ENCODE measurements at regions not wholly inside any gene's neighbourhood (a gene's known extent, or its start where the extent isn't known, plus 50 kb on each side); places are given as distances from the start of the nearest gene placed in this dataset.

GRCh38 chr15:47273864-47274263 is 443.4 kb upstream of the SEMA6D start:
- no peaks in the 10 kb centered on the region for H3K9me3 ChIP-seq (ENCODE audit: control extremely low read depth in 1 of 3, control insufficient read depth in 2 of 3, insufficient read depth in 1 of 3, low read length in 2 of 3)
- H3K27me3 ChIP-seq (replicated peaks in 1 of 4; ENCODE audit: control extremely low read depth in 1 of 4, control insufficient read depth in 3 of 4, insufficient read depth in 4 of 4, low read length in 3 of 4): no peaks in the 10 kb centered on the region
- POLR2A ChIA-PET: no interaction called here
- no peak overlapping the region for H3K4me3 Mint-ChIP-seq
- H3K27me3 Mint-ChIP-seq: no peaks in the 10 kb centered on the region
- H4K20me1 ChIP-seq (ENCODE audit: control insufficient read depth, insufficient read depth, low read length, poor library complexity, severe bottlenecking): no peaks in the 10 kb centered on the region
- H3K36me3 ChIP-seq (replicated peaks in 1 of 2; ENCODE audit: control extremely low read depth in 1 of 2, control insufficient read depth in 1 of 2, extremely low read depth in 1 of 2, insufficient read depth in 2 of 2, low read length in 1 of 2): no peaks in the 10 kb centered on the region
- no peak overlapping the region for H2AFZ ChIP-seq (ENCODE audit: insufficient read depth, low read depth, low read length, poor library complexity, severe bottlenecking)
- H3K9ac ChIP-seq (ENCODE audit: low read length): no peak overlapping the region
- no peaks in the 10 kb centered on the region for H3K4me1 Mint-ChIP-seq
- no peak overlapping the region for H3K4me3 ChIP-seq (ENCODE audit: control extremely low read depth in 1 of 5, extremely low read depth in 1 of 5, insufficient read depth in 1 of 5, low read depth in 2 of 5, low read length in 4 of 5)
- CTCF ChIA-PET: no interaction called here
- WGBS (ENCODE audit: insufficient coverage): no CpG with 5 or more reads among the region's 3 CpGs
- intact Hi-C loops (cut with micrococcal nuclease): no loop called here
- no peaks in the 10 kb centered on the region for H3K4me1 ChIP-seq (ENCODE audit: control insufficient read depth in 2 of 2, insufficient read depth in 2 of 2, low read length in 2 of 2)
- DNase-seq: no peak
- H3K4me2 ChIP-seq (replicated peaks; ENCODE audit: low read depth, low read length, poor library complexity, severe bottlenecking): no peak overlapping the region
- no peak overlapping the region for H3K27ac Mint-ChIP-seq
- no peak for TF ChIP-seq EZH2 (IDR thresholded peaks at IDR 0.05; ENCODE audit: borderline replicate concordance, insufficient read depth, low read depth, low read length, poor library complexity, severe bottlenecking)
- TF ChIP-seq, protein P1, sequence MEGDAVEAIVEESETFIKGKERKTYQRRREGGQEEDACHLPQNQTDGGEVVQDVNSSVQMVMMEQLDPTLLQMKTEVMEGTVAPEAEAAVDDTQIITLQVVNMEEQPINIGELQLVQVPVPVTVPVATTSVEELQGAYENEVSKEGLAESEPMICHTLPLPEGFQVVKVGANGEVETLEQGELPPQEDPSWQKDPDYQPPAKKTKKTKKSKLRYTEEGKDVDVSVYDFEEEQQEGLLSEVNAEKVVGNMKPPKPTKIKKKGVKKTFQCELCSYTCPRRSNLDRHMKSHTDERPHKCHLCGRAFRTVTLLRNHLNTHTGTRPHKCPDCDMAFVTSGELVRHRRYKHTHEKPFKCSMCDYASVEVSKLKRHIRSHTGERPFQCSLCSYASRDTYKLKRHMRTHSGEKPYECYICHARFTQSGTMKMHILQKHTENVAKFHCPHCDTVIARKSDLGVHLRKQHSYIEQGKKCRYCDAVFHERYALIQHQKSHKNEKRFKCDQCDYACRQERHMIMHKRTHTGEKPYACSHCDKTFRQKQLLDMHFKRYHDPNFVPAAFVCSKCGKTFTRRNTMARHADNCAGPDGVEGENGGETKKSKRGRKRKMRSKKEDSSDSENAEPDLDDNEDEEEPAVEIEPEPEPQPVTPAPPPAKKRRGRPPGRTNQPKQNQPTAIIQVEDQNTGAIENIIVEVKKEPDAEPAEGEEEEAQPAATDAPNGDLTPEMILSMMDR (IDR thresholded peaks at IDR 0.05): no peak
- H3K79me2 ChIP-seq (ENCODE audit: control insufficient read depth, insufficient read depth, low read length): no peaks in the 10 kb centered on the region
- H3K9me3 Mint-ChIP-seq (ENCODE audit: insufficient read depth): peaks cover 5% of the 10 kb centered on the region
- no peak for ATAC-seq (ENCODE audit: low read depth)
- no peak overlapping the region for H3K27ac ChIP-seq (ENCODE audit: low read length in 2 of 2)

DNA sequence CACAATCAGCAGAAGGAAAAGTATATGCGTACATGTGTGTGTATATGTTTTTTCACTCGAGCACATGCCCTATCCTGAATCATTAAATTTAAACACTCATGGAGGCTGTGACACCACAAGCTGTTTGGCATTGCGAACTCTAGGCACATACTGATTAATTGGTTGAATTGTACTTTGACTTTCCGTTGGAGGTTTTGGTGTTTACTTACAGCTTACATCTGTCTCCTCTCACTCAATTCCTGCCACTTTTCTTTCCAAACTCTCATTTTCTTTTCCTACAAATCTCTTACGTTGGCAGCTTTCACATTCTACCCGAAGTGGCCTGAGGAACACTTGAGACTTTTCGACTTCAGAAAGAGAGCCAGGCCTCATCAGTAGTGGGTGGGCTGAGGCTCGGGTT is 434.1 kb upstream of the SEMA6D start:
- H3K27ac Mint-ChIP-seq: no peak overlapping the region
- intact Hi-C loops (cut with micrococcal nuclease): no loop called here
- no peaks in the 10 kb centered on the region for H3K4me1 Mint-ChIP-seq
- no peaks in the 10 kb centered on the region for H3K36me3 ChIP-seq (replicated peaks in 1 of 2; ENCODE audit: control extremely low read depth in 1 of 2, control insufficient read depth in 1 of 2, extremely low read depth in 1 of 2, insufficient read depth in 2 of 2, low read length in 1 of 2)
- ChIA-PET POLR2A (no interaction called here), CTCF (no interaction called here)
- H3K9me3 ChIP-seq (ENCODE audit: control extremely low read depth in 1 of 3, control insufficient read depth in 2 of 3, insufficient read depth in 1 of 3, low read length in 2 of 3): peaks cover 0 to 2% (median 0%) of the 10 kb centered on the region in 3 donors
- no peak for DNase-seq
- H3K27me3 ChIP-seq (replicated peaks in 1 of 4; ENCODE audit: control extremely low read depth in 1 of 4, control insufficient read depth in 3 of 4, insufficient read depth in 4 of 4, low read length in 3 of 4): no peaks in the 10 kb centered on the region
- H3K4me2 ChIP-seq (replicated peaks; ENCODE audit: low read depth, low read length, poor library complexity, severe bottlenecking): no peak overlapping the region
- TF ChIP-seq, protein P1 (IDR thresholded peaks at IDR 0.05): no peak
- no peak for TF ChIP-seq EZH2 (IDR thresholded peaks at IDR 0.05; ENCODE audit: borderline replicate concordance, insufficient read depth, low read depth, low read length, poor library complexity, severe bottlenecking)
- H3K4me1 ChIP-seq (ENCODE audit: control insufficient read depth in 2 of 2, insufficient read depth in 2 of 2, low read length in 2 of 2): no peaks in the 10 kb centered on the region
- no peak overlapping the region for H3K4me3 ChIP-seq (ENCODE audit: control extremely low read depth in 1 of 5, extremely low read depth in 1 of 5, insufficient read depth in 1 of 5, low read depth in 2 of 5, low read length in 4 of 5)
- H3K4me3 Mint-ChIP-seq: no peak overlapping the region
- H3K27ac ChIP-seq (ENCODE audit: low read length in 2 of 2): no peak overlapping the region
- H3K79me2 ChIP-seq (ENCODE audit: control insufficient read depth, insufficient read depth, low read length): no peaks in the 10 kb centered on the region
- 85% methylated on average over 4 of the region's 8 CpGs for WGBS (ENCODE audit: insufficient coverage)
- no peaks in the 10 kb centered on the region for H4K20me1 ChIP-seq (ENCODE audit: control insufficient read depth, insufficient read depth, low read length, poor library complexity, severe bottlenecking)
- H2AFZ ChIP-seq (ENCODE audit: insufficient read depth, low read depth, low read length, poor library complexity, severe bottlenecking): no peak overlapping the region
- peaks cover 8% of the 10 kb centered on the region for H3K9me3 Mint-ChIP-seq (ENCODE audit: insufficient read depth)
- no peaks in the 10 kb centered on the region for H3K27me3 Mint-ChIP-seq
- no peak for ATAC-seq (ENCODE audit: low read depth)
- H3K9ac ChIP-seq (ENCODE audit: low read length): no peak overlapping the region

Data from B cell (primary cell).